PC-3 (cell line): ENCODE measurements at regions not wholly inside any gene's neighbourhood (a gene's known extent, or its start where the extent isn't known, plus 50 kb on each side); places are given as distances from the start of the nearest gene placed in this dataset.

Source experiments
- ATAC-seq: fragments of 200-7000 bp; cut with Tn5 transposase; 2 replicates; pipeline ENCODE4 v1.9.1; 2020; ENCODE audit warnings: mild to moderate bottlenecking, moderate library complexity
- BruUV-seq: library from RNA; stranded (reverse); fragments of 400-500 nt; replicated peaks from 2 replicates; lab custom pipeline; 2021; lab: Mats Ljungman, UMichigan
- CTCF ChIA-PET: fragments of 300-600 bp; sonication (Branson Sonifier 250); formaldehyde crosslinking; loops from one replicate; lab custom pipeline; 2022; ENCODE audit warnings: antibody characterized with exemption; lab: Charles Lee
- POLR2A ChIA-PET: fragments of 300-600 bp; sonication (Branson Sonifier 250); formaldehyde crosslinking; loops from one replicate; lab custom pipeline; 2022; ENCODE audit warnings: antibody characterized with exemption; ENCODE audit not compliant: unreplicated experiment; lab: Charles Lee
- DNase-seq: peaks from one replicate; pipeline ENCODE4 v3.0.0-alpha.2; 2015
- H2AFZ ChIP-seq: fragments of 300-600 bp; sonication (generic); 2 replicates; pipeline ENCODE4 v1.6.0; 2016; ENCODE audit warnings: antibody characterized with exemption, low read length
- H3F3A ChIP-seq: fragments of 300-600 bp; sonication (generic); one replicate; pipeline ENCODE4 v1.6.0; 2017; ENCODE audit warnings: antibody characterized with exemption, low read length, control low read depth, mild to moderate bottlenecking; ENCODE audit not compliant: unreplicated experiment
- H3K27ac ChIP-seq: fragments of 300-600 bp; sonication (generic); 2 replicates; pipeline ENCODE4 v1.5.1; 2016; ENCODE audit warnings: mild to moderate bottlenecking, low read length
- H3K27me3 ChIP-seq: fragments of 300-600 bp; sonication (generic); 2 replicates; pipeline ENCODE4 v1.6.1; 2016; ENCODE audit warnings: low read length, mixed read lengths
- H3K36me3 ChIP-seq: fragments of 300-600 bp; sonication (generic); 2 replicates; pipeline ENCODE4 v1.6.1; 2016; ENCODE audit warnings: low read depth, mixed run types, low read length, mixed read lengths
- H3K4me1 ChIP-seq: fragments of 300-600 bp; sonication (generic); 2 replicates; pipeline ENCODE4 v1.5.1; 2016; ENCODE audit warnings: low read length; ENCODE audit not compliant: insufficient read depth
- H3K4me2 ChIP-seq: fragments of 300-600 bp; sonication (generic); 2 replicates; pipeline ENCODE4 v1.6.0; 2016; ENCODE audit warnings: low read length
- H3K4me3 ChIP-seq: fragments of 300-600 bp; sonication (generic); 2 replicates; pipeline ENCODE4 v1.5.1; 2016; ENCODE audit warnings: mild to moderate bottlenecking, low read length, mixed read lengths
- H3K79me2 ChIP-seq: fragments of 300-600 bp; sonication (generic); 2 replicates; pipeline ENCODE4 v1.6.1; 2017; ENCODE audit warnings: low read length, mixed read lengths
- H3K9ac ChIP-seq: fragments of 300-600 bp; sonication (generic); 2 replicates; pipeline ENCODE4 v1.6.0; 2016; ENCODE audit warnings: mild to moderate bottlenecking, low read length
- H3K9me2 ChIP-seq: fragments of 300-600 bp; sonication (generic); replicated peaks from 2 replicates; pipeline ENCODE4 v1.6.1; 2016; ENCODE audit warnings: mixed run types, low read length, mixed read lengths
- H3K9me3 ChIP-seq: fragments of 300-600 bp; sonication (generic); 2 replicates; pipeline ENCODE4 v1.6.1; 2016; ENCODE audit warnings: low read length, mixed read lengths
- H4K20me1 ChIP-seq: fragments of 300-600 bp; sonication (generic); 2 replicates; pipeline ENCODE4 v1.6.1; 2016; ENCODE audit warnings: low read length, mixed read lengths
- CTCF ChIP-seq: fragments of 300-600 bp; sonication (generic); conservative IDR thresholded peaks from 2 replicates; pipeline ENCODE4 v1.5.1; 2017; ENCODE audit warnings: antibody characterized with exemption, low read depth, mild to moderate bottlenecking, low read length
- EZH2 ChIP-seq: fragments of 300-600 bp; sonication (generic); IDR thresholded peaks from one replicate; pipeline ENCODE4 v1.6.1; 2017; ENCODE audit warnings: antibody characterized with exemption, mild to moderate bottlenecking, low read length; ENCODE audit not compliant: unreplicated experiment
- EZH2phosphoT487 ChIP-seq: fragments of 300-600 bp; sonication (generic); IDR thresholded peaks from 2 replicates; pipeline ENCODE4 v1.6.1; 2018; ENCODE audit warnings: mild to moderate bottlenecking, antibody characterized with exemption, low read length, borderline replicate concordance
- intact Hi-C: fragments of 100-400 bp; cut with micrococcal nuclease; formaldehyde crosslinking; loops from 2 replicates; pipeline ENCODE4 v1.9.0; 2023

GRCh38 chr9:75274781-75275180 lies 186.5 kb downstream of the OSTF1 start:
- no peak for ATAC-seq
- TF ChIP-seq EZH2 (no peak), EZH2phosphoT487 (no peak), CTCF (no peak)
- intact Hi-C loops = no loop called here

GRCh38 chr9:75282047-75282446 lies 193.7 kb downstream of the OSTF1 start:
- Histone ChIP-seq H3K4me1 (no peaks in the 10 kb centered on the region), H2AFZ (no peak overlapping the region), H3K79me2 (no peaks in the 10 kb centered on the region), H3K4me2 (no peak overlapping the region), H3K27me3 (no peaks in the 10 kb centered on the region), H3K9me2 (no peaks in the 10 kb centered on the region), H3F3A (no peaks in the 10 kb centered on the region), H4K20me1 (no peaks in the 10 kb centered on the region), H3K9ac (no peak overlapping the region), H3K36me3 (no peaks in the 10 kb centered on the region), H3K27ac (no peak overlapping the region), H3K9me3 (no peaks in the 10 kb centered on the region), H3K4me3 (no peak overlapping the region)
- ATAC-seq (no peak), DNase-seq (no peak)
- ChIA-PET CTCF (no interaction called here), POLR2A (no interaction called here)
- no peak for TF ChIP-seq EZH2
- TF ChIP-seq EZH2phosphoT487 = no peak
- TF ChIP-seq CTCF = no peak
- intact Hi-C loops = no loop called here
- BruUV-seq = no TSS peak

More at GRCh38 chr9:75274781-75275180, 186.5 kb downstream of the OSTF1 start:
- Histone ChIP-seq H3K9ac (no peak overlapping the region), H3F3A (no peaks in the 10 kb centered on the region), H3K36me3 (no peaks in the 10 kb centered on the region), H3K79me2 (no peaks in the 10 kb centered on the region), H3K4me2 (no peak overlapping the region), H3K27ac (no peak overlapping the region), H3K27me3 (no peaks in the 10 kb centered on the region), H4K20me1 (no peaks in the 10 kb centered on the region), H2AFZ (no peak overlapping the region), H3K4me3 (no peak overlapping the region), H3K9me2 (no peaks in the 10 kb centered on the region), H3K9me3 (no peaks in the 10 kb centered on the region), H3K4me1 (no peaks in the 10 kb centered on the region)
- ChIA-PET POLR2A (no interaction called here), CTCF (no interaction called here)
- no peak for DNase-seq
- no TSS peak for BruUV-seq

GRCh38 chr9:75289332-75289731 lies 201.0 kb downstream of the OSTF1 start:
- CTCF ChIA-PET = no interaction called here
- no TSS peak for BruUV-seq
- no peaks in the 10 kb centered on the region for H3K79me2 ChIP-seq

More at GRCh38 chr9:75289332-75289731, 201.0 kb downstream of the OSTF1 start:
- Histone ChIP-seq H3K4me2 (no peak overlapping the region), H3F3A (no peaks in the 10 kb centered on the region), H3K9me3 (no peaks in the 10 kb centered on the region), H3K9me2 (no peaks in the 10 kb centered on the region), H3K27me3 (no peaks in the 10 kb centered on the region), H3K36me3 (no peaks in the 10 kb centered on the region), H3K4me1 (no peaks in the 10 kb centered on the region), H3K27ac (no peak overlapping the region), H4K20me1 (no peaks in the 10 kb centered on the region), H3K9ac (no peak overlapping the region), H2AFZ (no peak overlapping the region), H3K4me3 (no peak overlapping the region)
- intact Hi-C loops = no loop called here
- no peak for DNase-seq
- ATAC-seq = no peak
- POLR2A ChIA-PET = no interaction called here
- TF ChIP-seq EZH2 = no peak
- TF ChIP-seq EZH2phosphoT487 = no peak
- no peak for TF ChIP-seq CTCF
